ENCODE measurements at regions not wholly inside any gene's neighbourhood (a gene's known extent, or its start where the extent isn't known, plus 50 kb on each side); places are given as distances from the start of the nearest gene placed in this dataset.

DNA sequence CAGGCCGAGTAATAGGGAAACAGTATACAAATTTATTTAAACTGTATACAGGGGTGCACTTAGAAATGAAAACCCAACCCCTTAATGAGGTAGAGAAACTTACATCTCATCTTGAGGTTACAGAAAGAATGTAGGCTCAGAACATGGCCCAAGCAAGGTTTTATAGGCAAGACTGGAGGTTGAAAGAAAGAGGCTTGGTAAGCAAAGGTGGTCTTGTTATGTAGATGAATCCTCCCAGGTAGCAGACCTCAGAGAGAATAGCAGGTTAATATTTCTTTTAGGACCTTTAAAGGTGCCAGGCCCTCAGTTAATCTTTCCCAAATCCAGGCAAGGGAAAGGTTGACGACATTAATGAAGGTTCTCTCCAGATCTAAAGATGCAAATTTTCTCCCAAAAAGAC is 1466.8 kb upstream of the PRR20A start:
- in situ Hi-C loops (cut with MboI; ENCODE audit: low pct_unique_long_range_greater_than_20kb in 2 of 9, low sequenced_read_pairs in 9 of 9, unreplicated experiment in 9 of 9), result no loop called here
- H3K4me1 ChIP-seq (replicated peaks in 1 of 2), result no peaks in the 10 kb centered on the region
- no peak for ATAC-seq (replicated peaks in 6 of 8)
- WGBS, 10 experiments, result 0 to 100% (median 55%) methylated on average over 1 to 2 of the region's 2 CpGs; no CpG with 5 or more reads in 1 of the 10 experiments
- no peak overlapping the region for H3K4me3 ChIP-seq
- H3K27ac ChIP-seq, result no peak overlapping the region

DNA sequence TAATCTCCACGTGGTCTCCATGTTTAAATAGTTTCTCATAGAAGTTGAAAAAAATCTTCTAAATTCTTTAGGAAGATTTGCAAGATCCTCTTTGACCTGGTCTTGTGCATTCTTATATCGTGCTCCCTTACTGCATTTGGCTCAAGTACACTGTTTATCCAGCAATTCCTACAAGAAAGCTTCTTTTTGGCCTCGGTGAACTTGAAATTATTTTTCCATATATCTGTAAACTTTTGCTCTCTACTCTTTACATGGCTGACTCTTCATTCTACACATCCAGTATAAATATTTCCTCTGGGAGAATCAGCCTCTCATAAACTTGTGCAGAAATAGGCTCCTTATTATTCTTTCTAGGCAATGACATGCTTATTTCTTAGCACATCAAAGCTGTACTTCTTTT is 1457.9 kb upstream of the PRR20A start:
- Histone ChIP-seq H3K27ac (no peak overlapping the region), H3K4me1 (replicated peaks in 1 of 2) (no peaks in the 10 kb centered on the region), H3K4me3 (no peak overlapping the region)
- WGBS, 10 experiments, result 3 to 100% (median 77%) methylated on average over 2 to 3 of the region's 3 CpGs
- in situ Hi-C loops (cut with MboI; ENCODE audit: low pct_unique_long_range_greater_than_20kb in 2 of 9, low sequenced_read_pairs in 9 of 9, unreplicated experiment in 9 of 9), result no loop called here
- no peak for ATAC-seq (replicated peaks in 6 of 8)

DNA sequence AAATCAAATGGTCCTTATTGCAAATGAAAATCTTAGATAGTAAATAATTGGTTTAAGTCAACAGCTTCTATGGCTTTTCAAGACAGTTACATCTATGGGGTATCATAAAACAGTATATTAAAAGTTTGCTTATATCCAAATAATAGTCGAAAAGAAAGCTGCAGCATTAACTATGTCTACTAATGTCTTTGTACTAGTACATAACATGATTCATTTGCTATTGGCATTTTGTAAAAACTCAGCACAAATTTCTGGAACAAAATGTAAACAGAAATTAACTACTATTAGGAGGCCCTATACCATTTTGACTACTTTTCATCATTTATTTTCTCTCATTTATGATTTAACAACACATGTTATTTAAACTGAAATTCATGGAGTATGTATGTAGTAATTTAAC is 1435.2 kb upstream of the PRR20A start:
- H3K27ac ChIP-seq, result no peak overlapping the region
- no peak overlapping the region for H3K4me3 ChIP-seq
- no peaks in the 10 kb centered on the region for H3K4me1 ChIP-seq (replicated peaks in 1 of 2)
- WGBS, 10 experiments, result 0 to 86% (median 35%) methylated on average over 1 of the region's 1 CpG; no CpG with 5 or more reads in 2 of the 10 experiments
- in situ Hi-C loops (cut with MboI; ENCODE audit: low pct_unique_long_range_greater_than_20kb in 2 of 9, low sequenced_read_pairs in 9 of 9, unreplicated experiment in 9 of 9), result no loop called here
- ATAC-seq (replicated peaks in 6 of 8), result no peak

DNA sequence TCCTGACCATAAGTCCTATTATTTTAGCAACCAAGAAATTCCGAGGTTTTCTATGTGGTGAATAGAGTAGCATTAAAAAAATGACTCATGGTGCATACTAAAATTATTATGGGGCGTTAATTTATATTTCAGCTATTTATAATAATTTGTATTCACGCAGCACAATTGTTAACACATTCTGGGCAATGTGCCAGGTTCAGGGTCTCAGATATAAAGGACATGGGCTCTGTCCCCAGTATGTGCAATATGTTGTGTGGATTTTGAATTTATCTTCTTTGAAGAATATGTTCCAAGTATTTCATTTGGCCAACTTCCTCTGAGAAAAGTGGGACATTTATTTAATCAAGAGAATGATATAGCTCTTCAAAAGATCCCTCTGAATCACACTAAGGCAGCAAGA is 1434.7 kb upstream of the PRR20A start:
- WGBS, 10 experiments, result 0 to 100% (median 88%) methylated on average over 1 to 3 of the region's 3 CpGs; no CpG with 5 or more reads in 2 of the 10 experiments
- in situ Hi-C loops (cut with MboI; ENCODE audit: low pct_unique_long_range_greater_than_20kb in 2 of 9, low sequenced_read_pairs in 9 of 9, unreplicated experiment in 9 of 9), result no loop called here

DNA sequence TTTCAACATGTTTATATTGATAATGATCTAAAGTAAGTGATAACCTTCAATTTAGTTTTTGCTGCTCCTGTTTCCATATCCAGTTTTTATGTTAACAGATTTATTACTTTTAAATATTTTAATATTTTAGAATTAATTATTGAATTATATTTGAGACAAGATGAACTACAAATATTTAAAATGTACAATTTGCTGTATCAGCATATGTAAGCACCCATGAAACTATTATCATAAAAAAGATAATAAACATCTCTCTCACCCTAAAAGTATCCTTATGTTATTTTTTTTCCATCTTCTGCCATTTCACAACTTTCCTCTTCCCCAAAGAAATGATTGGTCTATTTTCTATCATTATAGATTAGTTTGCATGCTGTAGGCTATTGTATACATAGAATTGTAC is 1426.6 kb upstream of the PRR20A start:
- Histone ChIP-seq H3K4me1 (replicated peaks in 1 of 2) (no peaks in the 10 kb centered on the region), H3K4me3 (no peak overlapping the region), H3K27ac (no peak overlapping the region)
- ATAC-seq (replicated peaks in 6 of 8), result no peak
- in situ Hi-C loops (cut with MboI; ENCODE audit: low pct_unique_long_range_greater_than_20kb in 2 of 9, low sequenced_read_pairs in 9 of 9, unreplicated experiment in 9 of 9), result no loop called here

More for the DNA sequence above, 1434.7 kb upstream of the PRR20A start:
- no peak for ATAC-seq (replicated peaks in 6 of 8)
- no peaks in the 10 kb centered on the region for H3K4me1 ChIP-seq (replicated peaks in 1 of 2)
- no peak overlapping the region for H3K27ac ChIP-seq
- no peak overlapping the region for H3K4me3 ChIP-seq

DNA sequence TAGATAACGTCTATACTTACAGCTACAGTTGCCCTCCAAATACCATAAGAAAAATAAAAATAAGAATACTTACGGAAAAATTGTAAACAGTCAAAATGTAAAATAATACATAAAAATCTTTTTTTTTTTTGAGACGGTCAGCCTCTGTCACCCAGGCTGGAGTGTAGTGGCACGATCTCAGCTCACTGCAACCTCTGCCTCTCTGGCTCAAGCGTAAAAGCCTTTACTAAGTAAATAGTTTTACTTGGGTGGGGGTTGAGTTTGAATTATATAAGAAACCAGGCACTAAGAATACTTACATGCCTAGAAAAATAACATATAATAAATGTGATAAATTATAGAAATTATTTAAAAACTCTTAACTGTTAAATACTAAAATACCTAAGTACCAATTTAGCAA is 1413.0 kb upstream of the PRR20A start:
- Histone ChIP-seq H3K27ac (no peak overlapping the region), H3K4me3 (no peak overlapping the region), H3K4me1 (replicated peaks in 1 of 2) (no peaks in the 10 kb centered on the region)
- in situ Hi-C loops (cut with MboI; ENCODE audit: low pct_unique_long_range_greater_than_20kb in 2 of 9, low sequenced_read_pairs in 9 of 9, unreplicated experiment in 9 of 9), result no loop called here
- ATAC-seq (replicated peaks in 6 of 8), result no peak
- 9 to 97% (median 77%) methylated on average over 2 to 5 of the region's 5 CpGs for WGBS, 10 experiments

DNA sequence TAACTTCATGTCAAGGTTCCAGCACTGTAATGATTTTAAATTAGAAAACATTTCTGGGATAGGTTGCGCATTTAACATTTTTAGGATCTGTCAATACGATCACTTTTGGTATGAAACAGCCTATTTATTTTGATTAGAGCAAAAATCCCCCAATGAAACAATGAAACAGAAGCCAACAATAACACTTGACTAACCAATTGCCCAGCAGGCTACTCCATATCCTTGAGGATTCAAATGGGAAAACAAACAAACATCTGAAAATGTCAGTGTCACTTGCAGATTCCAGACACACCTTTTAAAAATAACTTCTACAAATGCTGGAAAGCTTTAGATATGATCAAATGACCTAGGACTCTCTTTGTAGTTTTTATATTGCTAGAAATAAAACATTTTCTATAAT is 1412.5 kb upstream of the PRR20A start:
- 0 to 100% (median 85%) methylated on average over 2 of the region's 2 CpGs for WGBS, 10 experiments
- ATAC-seq (replicated peaks in 6 of 8), result no peak
- in situ Hi-C loops (cut with MboI; ENCODE audit: low pct_unique_long_range_greater_than_20kb in 2 of 9, low sequenced_read_pairs in 9 of 9, unreplicated experiment in 9 of 9), result no loop called here
- no peak overlapping the region for H3K27ac ChIP-seq
- no peaks in the 10 kb centered on the region for H3K4me1 ChIP-seq (replicated peaks in 1 of 2)
- no peak overlapping the region for H3K4me3 ChIP-seq

DNA sequence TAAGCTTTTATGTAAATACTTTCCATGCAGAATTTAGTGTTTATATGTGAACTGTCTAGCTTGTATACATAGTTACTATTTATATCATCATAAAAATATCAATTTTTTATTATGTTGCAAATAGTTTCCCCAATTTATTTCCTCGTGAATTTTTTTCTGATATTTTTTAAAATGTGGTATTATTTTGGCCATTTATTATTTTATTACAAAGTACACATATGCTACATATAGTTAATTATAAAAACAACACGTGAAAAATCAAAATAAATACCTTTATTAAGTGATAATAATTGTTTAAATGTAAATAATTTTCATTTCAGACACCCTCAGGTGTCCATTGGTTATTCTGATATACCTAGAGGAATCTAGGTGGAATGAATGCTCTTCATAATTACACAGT is 1394.9 kb upstream of the PRR20A start:
- Histone ChIP-seq H3K27ac (no peak overlapping the region), H3K4me3 (no peak overlapping the region), H3K4me1 (replicated peaks in 1 of 2) (no peaks in the 10 kb centered on the region)
- in situ Hi-C loops (cut with MboI; ENCODE audit: low pct_unique_long_range_greater_than_20kb in 2 of 9, low sequenced_read_pairs in 9 of 9, unreplicated experiment in 9 of 9), result no loop called here
- WGBS, 10 experiments, result 0 to 85% (median 33%) methylated on average over 2 of the region's 2 CpGs; no CpG with 5 or more reads in 1 of the 10 experiments
- ATAC-seq (replicated peaks in 6 of 8), result no peak

DNA sequence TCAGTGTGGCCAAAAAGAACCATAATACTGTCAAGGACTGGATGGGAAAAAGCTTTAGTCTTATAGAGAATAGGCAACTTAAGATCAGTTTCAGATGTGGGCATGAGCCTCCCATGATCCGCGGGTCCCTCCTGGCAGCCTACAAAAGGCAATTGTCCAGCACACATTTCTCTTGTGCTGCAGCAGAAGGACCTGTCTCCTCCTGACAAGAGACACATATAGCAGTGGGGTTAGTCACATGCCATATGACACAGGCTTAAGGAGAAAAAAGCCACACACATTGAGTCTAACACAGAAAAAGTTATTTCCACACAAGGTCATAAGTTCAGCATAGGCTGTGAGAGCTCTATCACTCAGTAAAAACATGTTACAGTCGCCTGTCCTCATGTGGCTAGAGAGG is 1378.7 kb upstream of the PRR20A start:
- ATAC-seq (replicated peaks in 6 of 8), result no peak
- Histone ChIP-seq H3K4me1 (replicated peaks in 1 of 2) (no peaks in the 10 kb centered on the region), H3K27ac (no peak overlapping the region), H3K4me3 (no peak overlapping the region)
- in situ Hi-C loops (cut with MboI; ENCODE audit: low pct_unique_long_range_greater_than_20kb in 2 of 9, low sequenced_read_pairs in 9 of 9, unreplicated experiment in 9 of 9), result no loop called here
- 0 to 100% (median 70%) methylated on average over 1 to 3 of the region's 3 CpGs; no CpG with 5 or more reads in 4 of the 10 experiments for WGBS, 10 experiments

DNA sequence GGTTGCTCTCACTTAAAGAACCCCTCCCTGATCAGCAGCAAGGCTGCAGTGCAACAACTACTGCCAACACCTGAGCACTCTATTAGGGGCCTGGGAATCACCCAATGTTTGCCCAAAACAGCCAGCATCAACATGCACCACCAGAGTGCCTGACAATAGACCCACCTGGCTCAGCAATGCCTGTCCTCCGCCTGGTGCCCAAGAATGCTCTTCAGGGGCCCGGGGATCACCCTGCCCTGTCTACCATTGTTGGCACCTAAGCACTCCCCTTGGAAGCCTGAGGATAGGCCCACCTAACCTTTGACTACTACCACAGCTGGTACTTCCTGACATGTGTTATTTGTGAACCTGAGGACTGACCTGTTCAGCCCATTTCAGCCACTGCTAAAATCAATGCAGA is 1363.1 kb upstream of the PRR20A start:
- H3K27ac ChIP-seq, result no peak overlapping the region
- H3K4me3 ChIP-seq, result no peak overlapping the region
- in situ Hi-C loops (cut with MboI; ENCODE audit: low pct_unique_long_range_greater_than_20kb in 2 of 9, low sequenced_read_pairs in 9 of 9, unreplicated experiment in 9 of 9), result no loop called here
- no peak for ATAC-seq (replicated peaks in 6 of 8)
- no peaks in the 10 kb centered on the region for H3K4me1 ChIP-seq (replicated peaks in 1 of 2)
- no CpG with 5 or more reads among the region's 2 CpGs for WGBS, 10 experiments

DNA sequence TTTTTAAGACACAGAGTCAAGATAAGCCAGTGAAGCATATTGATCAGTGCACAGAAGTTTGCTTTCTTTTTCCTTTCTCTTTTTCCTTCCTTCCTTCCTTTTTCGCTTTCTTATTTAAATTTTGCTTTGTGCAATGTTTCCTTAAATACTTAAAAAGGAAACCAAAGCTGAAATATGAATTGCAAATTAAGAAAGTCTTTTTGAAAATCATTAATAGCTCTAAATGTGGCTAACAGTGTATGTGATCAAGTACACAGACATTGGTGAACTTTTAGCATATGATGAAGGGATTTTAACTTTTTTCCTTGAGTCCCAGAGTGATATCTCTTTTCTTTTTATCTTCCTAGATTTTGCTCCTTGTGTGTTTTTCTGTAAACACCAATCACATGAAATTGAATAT is 1356.9 kb upstream of the PRR20A start:
- in situ Hi-C loops (cut with MboI; ENCODE audit: low pct_unique_long_range_greater_than_20kb in 2 of 9, low sequenced_read_pairs in 9 of 9, unreplicated experiment in 9 of 9), result no loop called here
- 0 to 100% (median 83%) methylated on average over 1 of the region's 1 CpG for WGBS, 10 experiments
- ATAC-seq (replicated peaks in 6 of 8), result no peak
- no peak overlapping the region for H3K27ac ChIP-seq
- H3K4me1 ChIP-seq (replicated peaks in 1 of 2), result no peaks in the 10 kb centered on the region
- no peak overlapping the region for H3K4me3 ChIP-seq

DNA sequence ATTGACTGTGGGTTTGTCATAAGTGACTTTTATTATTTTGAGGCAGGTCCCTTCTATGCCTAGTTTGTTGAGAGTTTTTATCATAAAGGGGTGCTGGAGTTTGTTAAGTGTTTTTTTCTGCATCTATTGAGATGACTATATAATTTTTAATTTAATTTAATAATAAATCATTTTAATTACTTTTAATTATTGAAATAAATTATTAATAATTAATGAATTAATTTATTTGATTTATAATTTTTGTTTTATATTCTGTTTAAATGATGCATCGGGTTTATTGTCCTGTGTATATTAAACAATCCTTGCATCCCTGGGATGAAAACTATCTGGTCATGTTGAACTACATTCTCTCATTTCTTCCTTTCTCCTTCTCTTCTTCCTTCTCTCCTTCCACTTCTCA is 1352.2 kb upstream of the PRR20A start:
- no peak overlapping the region for H3K4me3 ChIP-seq
- WGBS, 10 experiments, result 0 to 100% (median 88%) methylated on average over 1 of the region's 1 CpG; no CpG with 5 or more reads in 1 of the 10 experiments
- ATAC-seq (replicated peaks in 6 of 8), result no peak
- in situ Hi-C loops (cut with MboI; ENCODE audit: low pct_unique_long_range_greater_than_20kb in 2 of 9, low sequenced_read_pairs in 9 of 9, unreplicated experiment in 9 of 9), result no loop called here
- H3K27ac ChIP-seq, result no peak overlapping the region
- no peaks in the 10 kb centered on the region for H3K4me1 ChIP-seq (replicated peaks in 1 of 2)

DNA sequence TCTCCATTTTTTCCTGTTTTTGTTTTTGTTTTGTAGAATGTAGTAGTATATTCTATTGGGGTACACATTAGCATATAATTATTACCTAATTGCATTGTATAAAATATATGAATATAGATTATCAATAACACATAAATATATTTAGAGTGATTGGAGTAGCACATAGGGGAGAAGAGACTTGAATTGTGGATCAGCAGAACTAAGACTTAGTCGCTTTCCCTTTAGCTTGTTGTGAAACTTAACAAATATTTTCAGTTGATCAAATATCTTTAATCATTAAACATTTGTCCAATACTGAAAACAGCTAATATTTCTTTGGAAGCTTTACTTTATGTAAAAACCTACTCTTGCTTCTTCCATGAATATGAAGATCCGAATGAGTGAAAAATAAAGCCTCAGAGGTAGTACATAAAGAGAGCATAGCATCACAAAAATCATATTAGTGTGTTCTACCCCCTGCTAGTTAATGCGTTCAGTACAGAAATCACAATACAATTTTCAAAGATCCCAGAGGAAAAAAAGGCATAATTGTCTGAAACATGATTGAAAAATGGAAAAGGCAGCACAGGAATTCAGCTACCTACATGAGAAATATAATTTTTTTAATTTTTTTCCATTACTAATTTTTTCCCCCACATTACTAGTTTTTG is 1348.0 kb upstream of the PRR20A start:
- Histone ChIP-seq H3K4me1 (replicated peaks in 1 of 2) (no peaks in the 10 kb centered on the region), H3K4me3 (no peak overlapping the region), H3K27ac (no peak overlapping the region)
- in situ Hi-C loops (cut with MboI; ENCODE audit: low pct_unique_long_range_greater_than_20kb in 2 of 9, low sequenced_read_pairs in 9 of 9, unreplicated experiment in 9 of 9), result no loop called here
- no peak for ATAC-seq (replicated peaks in 6 of 8)
- whole genome bisulfite sequencing, 10 experiments, result 6 to 100% (median 79%) methylated on average over 1 to 3 of the region's 3 CpGs

DNA sequence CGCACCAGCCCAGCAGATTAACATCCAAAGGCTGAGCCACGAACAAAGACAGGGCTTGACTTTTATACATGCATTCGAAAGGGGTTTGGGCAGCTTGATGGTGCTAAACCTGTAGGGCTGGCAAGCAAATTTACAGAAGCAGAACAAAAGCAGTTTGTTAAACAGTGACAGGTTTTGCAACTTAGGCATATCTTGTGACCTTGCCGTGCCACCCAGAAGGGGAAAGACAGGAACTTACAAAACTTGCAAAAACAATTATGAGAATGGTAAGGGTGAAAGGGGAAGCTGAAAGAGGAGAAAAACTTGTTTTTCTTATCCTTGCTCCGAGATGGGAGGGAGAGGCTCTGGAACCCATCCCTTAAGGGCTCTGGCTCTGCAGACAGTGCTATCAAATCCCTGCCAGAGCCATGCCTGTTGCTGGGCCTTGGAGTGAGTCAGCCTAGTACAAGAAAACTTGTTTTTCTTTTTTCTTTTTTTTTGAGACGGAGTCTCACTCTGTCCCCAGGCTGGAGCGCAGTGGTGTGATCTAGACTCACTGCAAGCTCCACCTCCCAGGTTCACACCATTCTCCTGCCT is 1325.2 kb upstream of the PRR20A start:
- Histone ChIP-seq H3K27ac (no peak overlapping the region), H3K4me1 (replicated peaks in 1 of 2) (no peaks in the 10 kb centered on the region), H3K4me3 (no peak overlapping the region)
- in situ Hi-C loops (cut with MboI; ENCODE audit: low pct_unique_long_range_greater_than_20kb in 2 of 9, low sequenced_read_pairs in 9 of 9, unreplicated experiment in 9 of 9), result no loop called here
- no peak for ATAC-seq (replicated peaks in 6 of 8)
- WGBS, 10 experiments, result 22 to 100% (median 66%) methylated on average over 1 to 6 of the region's 7 CpGs; no CpG with 5 or more reads in 1 of the 10 experiments

Data from motor neuron (in vitro differentiated cells).